MCF 10A (cell line): ENCODE measurements at regions not wholly inside any gene's neighbourhood (a gene's known extent, or its start where the extent isn't known, plus 50 kb on each side); places are given as distances from the start of the nearest gene placed in this dataset.

ENCODE experiments used
- BruUV-seq: library from RNA; stranded (reverse); fragments of 400-500 nt; replicated peaks from 2 replicates; lab custom pipeline; 2021; lab: Mats Ljungman, UMichigan
- CTCF ChIA-PET: fragments of 300-600 bp; sonication (Branson Sonifier 250); formaldehyde crosslinking; extraction: SDS; loops from one replicate; lab custom pipeline; 2021; ENCODE audit warnings: antibody characterized with exemption, inconsistent platforms; lab: Yijun Ruan, JAX
- POLR2A ChIA-PET: fragments of 300-600, 350-650 bp; sonication (Branson Sonifier 250); formaldehyde crosslinking; extraction: SDS; loops from one replicate; lab custom pipeline; 2020; ENCODE audit warnings: antibody characterized with exemption, inconsistent platforms; lab: Yijun Ruan, JAX
- DNase-seq: peaks from one replicate; pipeline ENCODE4 v3.0.0-alpha.2; 2018; ENCODE audit not compliant: unreplicated experiment
- H3K27ac Mint-ChIP-seq: one replicate; pipeline ENCODE4 v1.8.0; 2022; ENCODE audit warnings: mild to moderate bottlenecking, low read depth, mixed read lengths; ENCODE audit not compliant: unreplicated experiment
- H3K27me3 Mint-ChIP-seq: one replicate; pipeline ENCODE4 v1.8.0; 2022; ENCODE audit warnings: mixed read lengths; ENCODE audit not compliant: insufficient read depth, unreplicated experiment
- H3K36me3 Mint-ChIP-seq: one replicate; pipeline ENCODE4 v1.8.0; 2022; ENCODE audit warnings: mild to moderate bottlenecking, moderate library complexity, mixed read lengths; ENCODE audit not compliant: insufficient read depth, unreplicated experiment
- H3K4me1 Mint-ChIP-seq: one replicate; pipeline ENCODE4 v1.8.0; 2022; ENCODE audit warnings: mixed read lengths; ENCODE audit not compliant: insufficient read depth, unreplicated experiment
- H3K4me3 Mint-ChIP-seq: one replicate; pipeline ENCODE4 v1.8.0; 2022; ENCODE audit warnings: mild to moderate bottlenecking, moderate library complexity, mixed read lengths; ENCODE audit not compliant: unreplicated experiment
- H3K9me3 Mint-ChIP-seq: one replicate; pipeline ENCODE4 v1.8.0; 2022; ENCODE audit warnings: mixed read lengths; ENCODE audit not compliant: unreplicated experiment
- intact Hi-C: fragments of 100-400 bp; cut with micrococcal nuclease; formaldehyde crosslinking; loops from 2 replicates; pipeline ENCODE4 v1.14.1; 2022
- TF ChIP-seq, protein P1 (sequence below): fragments of 200-600 bp; IDR thresholded peaks from one replicate; pipeline ENCODE4 v1.8.0; 2022; ENCODE audit warnings: antibody characterized with exemption, mild to moderate bottlenecking; ENCODE audit not compliant: unreplicated experiment

GRCh38 chr9:115665519-115665918, 488.1 kb upstream of the PAPPA start:
- intact Hi-C loops = no loop called here
- CTCF ChIA-PET = no interaction called here

GRCh38 chr9:115668521-115668920, 485.1 kb upstream of the PAPPA start:
- DNase-seq = peak; percentile 85
- Mint-ChIP-seq H3K36me3 (no peaks in the 10 kb centered on the region), H3K27me3 (no peaks in the 10 kb centered on the region), H3K4me1 (peaks cover 57% of the 10 kb centered on the region), H3K9me3 (peaks cover 6% of the 10 kb centered on the region), H3K27ac (peak overlapping the region; percentile 84), H3K4me3 (no peak overlapping the region)
- ChIA-PET POLR2A (interaction anchor here (0.6 to 1.1 kb wide), 4 partner anchors 12 to 993 kb away, joined by 3 to 4 read pairs (median 4); no protein-coding TSS in a partner anchor), CTCF (interaction anchor here (0.6 to 5.6 kb wide), 5 partner anchors 46 to 772 kb away, joined by 3 to 39 read pairs (median 3); no protein-coding TSS in a partner anchor)
- TF ChIP-seq, protein P1, sequence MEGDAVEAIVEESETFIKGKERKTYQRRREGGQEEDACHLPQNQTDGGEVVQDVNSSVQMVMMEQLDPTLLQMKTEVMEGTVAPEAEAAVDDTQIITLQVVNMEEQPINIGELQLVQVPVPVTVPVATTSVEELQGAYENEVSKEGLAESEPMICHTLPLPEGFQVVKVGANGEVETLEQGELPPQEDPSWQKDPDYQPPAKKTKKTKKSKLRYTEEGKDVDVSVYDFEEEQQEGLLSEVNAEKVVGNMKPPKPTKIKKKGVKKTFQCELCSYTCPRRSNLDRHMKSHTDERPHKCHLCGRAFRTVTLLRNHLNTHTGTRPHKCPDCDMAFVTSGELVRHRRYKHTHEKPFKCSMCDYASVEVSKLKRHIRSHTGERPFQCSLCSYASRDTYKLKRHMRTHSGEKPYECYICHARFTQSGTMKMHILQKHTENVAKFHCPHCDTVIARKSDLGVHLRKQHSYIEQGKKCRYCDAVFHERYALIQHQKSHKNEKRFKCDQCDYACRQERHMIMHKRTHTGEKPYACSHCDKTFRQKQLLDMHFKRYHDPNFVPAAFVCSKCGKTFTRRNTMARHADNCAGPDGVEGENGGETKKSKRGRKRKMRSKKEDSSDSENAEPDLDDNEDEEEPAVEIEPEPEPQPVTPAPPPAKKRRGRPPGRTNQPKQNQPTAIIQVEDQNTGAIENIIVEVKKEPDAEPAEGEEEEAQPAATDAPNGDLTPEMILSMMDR = no peak
- intact Hi-C loops = no loop called here
- BruUV-seq = no TSS peak

More at GRCh38 chr9:115665519-115665918, 488.1 kb upstream of the PAPPA start:
- Mint-ChIP-seq H3K4me3 (no peak overlapping the region), H3K27ac (no peak overlapping the region), H3K27me3 (no peaks in the 10 kb centered on the region), H3K4me1 (peaks cover 37% of the 10 kb centered on the region), H3K9me3 (peaks cover 6% of the 10 kb centered on the region), H3K36me3 (no peaks in the 10 kb centered on the region)
- no TSS peak for BruUV-seq
- POLR2A ChIA-PET = interaction anchor here (1.1 to 1.4 kb wide), 2 partner anchors 28 to 59 kb away, joined by 3 to 4 read pairs; no protein-coding TSS in a partner anchor
- no peak for DNase-seq
- TF ChIP-seq, protein P1 = no peak

DNA sequence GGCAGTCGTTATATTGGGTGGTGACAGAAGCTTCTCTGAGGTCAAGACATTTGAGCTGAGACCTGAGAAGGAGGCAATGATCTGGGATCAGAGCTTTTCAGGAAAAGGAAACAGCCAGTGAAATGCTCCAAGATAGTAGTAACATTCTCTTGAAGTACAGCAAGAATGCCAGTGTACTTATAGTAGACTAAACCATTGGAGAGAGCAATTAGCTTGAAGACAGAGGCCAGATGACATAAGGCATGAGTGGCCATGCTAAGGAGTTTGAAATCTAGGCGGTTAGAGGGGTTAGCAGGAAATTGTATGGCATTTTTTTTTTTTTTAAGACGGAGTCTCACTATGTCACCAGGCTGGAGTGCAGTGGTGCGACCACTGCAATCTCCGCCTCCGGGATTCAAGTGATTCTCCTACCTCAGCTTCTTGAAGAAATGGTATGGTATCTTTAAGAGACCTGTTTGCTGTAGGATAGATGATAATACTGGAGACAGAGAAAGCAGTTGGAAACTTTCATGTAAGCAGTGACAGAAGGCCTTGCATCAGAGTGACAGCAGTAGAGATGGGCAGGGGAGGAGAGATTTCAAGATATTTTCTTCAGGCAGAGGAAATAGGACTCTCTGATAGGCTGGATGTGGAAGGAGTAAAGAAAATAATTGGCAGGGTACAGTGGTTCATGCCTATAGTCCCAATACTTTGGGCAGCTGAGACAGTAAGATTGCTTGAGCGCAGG, 482.2 kb upstream of the PAPPA start:
- H3K9me3 Mint-ChIP-seq = peaks cover 11% of the 10 kb centered on the region
- peak overlapping the region; percentile 99 for H3K27ac Mint-ChIP-seq
- CTCF ChIA-PET = interaction anchor here (0.6 to 5.6 kb wide), 5 partner anchors 20 to 975 kb away, joined by 3 to 39 read pairs (median 3); no protein-coding TSS in a partner anchor
- BruUV-seq = no TSS peak
- H3K4me1 Mint-ChIP-seq = peaks cover 64% of the 10 kb centered on the region
- TF ChIP-seq, protein P1 = no peak
- no peaks in the 10 kb centered on the region for H3K27me3 Mint-ChIP-seq
- intact Hi-C loops = no loop called here
- DNase-seq = no peak
- H3K4me3 Mint-ChIP-seq = no peak overlapping the region
- H3K36me3 Mint-ChIP-seq = no peaks in the 10 kb centered on the region
- POLR2A ChIA-PET = interaction anchor here (0.6 to 1.8 kb wide), 2 partner anchors 30 to 1177 kb away, joined by 3 to 5 read pairs; no protein-coding TSS in a partner anchor

- intact Hi-C loops = loop anchor here (1.0 to 2.0 kb wide), 4 partner anchors 19 to 273 kb away; no protein-coding TSS in a partner anchor
- TF ChIP-seq, protein P1 = no peak
- CTCF ChIA-PET = interaction anchor here (0.9 to 5.6 kb wide), 2 partner anchors 73 to 80 kb away, joined by 3 to 39 read pairs; no protein-coding TSS in a partner anchor
- Mint-ChIP-seq H3K4me3 (no peak overlapping the region), H3K36me3 (no peaks in the 10 kb centered on the region), H3K9me3 (peaks cover 13% of the 10 kb centered on the region), H3K27ac (peak overlapping the region; percentile 99), H3K4me1 (peaks cover 60% of the 10 kb centered on the region), H3K27me3 (no peaks in the 10 kb centered on the region)
- POLR2A ChIA-PET = interaction anchor here (1.6 to 1.8 kb wide), 2 partner anchors 20 to 31 kb away, joined by 4 to 5 read pairs; no protein-coding TSS in a partner anchor
- no peak for DNase-seq
- no TSS peak for BruUV-seq
Measured at GRCh38 chr9:115671963-115672305, 481.7 kb upstream of the PAPPA start.
